Mesodermal cell (in vitro differentiated cells): ENCODE measurements at regions not wholly inside any gene's neighbourhood (a gene's known extent, or its start where the extent isn't known, plus 50 kb on each side); places are given as distances from the start of the nearest gene placed in this dataset.

Experiments
- H3K27ac ChIP-seq: 2 replicates; pipeline ENCODE4 v1.7.0; 2013; ENCODE audit warnings: mild to moderate bottlenecking, low read depth, low read length, moderate library complexity; ENCODE audit not compliant: severe bottlenecking
- H3K36me3 ChIP-seq: 2 replicates; pipeline ENCODE4 v1.7.1; 2013; ENCODE audit warnings: mild to moderate bottlenecking, low read length, moderate library complexity; ENCODE audit not compliant: control insufficient read depth, insufficient read depth
- H3K4me1 ChIP-seq: one replicate; pipeline ENCODE4 v1.7.1; 2013; ENCODE audit warnings: mild to moderate bottlenecking, low read length; ENCODE audit not compliant: insufficient read depth, control insufficient read depth, poor library complexity, severe bottlenecking
- H3K4me3 ChIP-seq: 2 replicates; pipeline ENCODE4 v1.7.0; 2013; ENCODE audit warnings: low read length, control low read depth, mild to moderate bottlenecking; ENCODE audit not compliant: insufficient read depth, poor library complexity, severe bottlenecking; ENCODE audit errors: extremely low read depth
- H3K9me3 ChIP-seq: 2 replicates; pipeline ENCODE4 v1.7.1; 2013; ENCODE audit warnings: mild to moderate bottlenecking, low read length, moderate library complexity; ENCODE audit not compliant: control insufficient read depth
- WGBS, 2 experiments: methylation state at CpG; one replicate each; pipeline ENCODE4 v1.1.5; 2013; ENCODE audit warnings: missing lambda C conversion rate in 2 of 2; ENCODE audit not compliant: insufficient coverage in 2 of 2; 5-methylcytosine and 5-hydroxymethylcytosine counted together

GRCh38 chr15:66941791-66942190 is 123.6 kb upstream of the SMAD3 start:
- peaks cover 8% of the 10 kb centered on the region for H3K9me3 ChIP-seq
- H3K4me3 ChIP-seq: no peak overlapping the region
- H3K27ac ChIP-seq: no peak overlapping the region
- 70 to 100% methylated on average over 2 of the region's 3 CpGs for WGBS, 2 experiments
- H3K4me1 ChIP-seq: peaks cover 6% of the 10 kb centered on the region
- H3K36me3 ChIP-seq: no peaks in the 10 kb centered on the region

GRCh38 chr15:66942649-66943390 is 122.6 kb upstream of the SMAD3 start:
- 93% methylated on average over 4 to 7 of the region's 11 CpGs for WGBS, 2 experiments
- Histone ChIP-seq H3K36me3 (no peaks in the 10 kb centered on the region), H3K9me3 (peaks cover 6% of the 10 kb centered on the region), H3K4me3 (no peak overlapping the region), H3K27ac (no peak overlapping the region), H3K4me1 (peaks cover 6% of the 10 kb centered on the region)

GRCh38 chr15:66943456-66944095 is 121.8 kb upstream of the SMAD3 start:
- peaks cover 13% of the 10 kb centered on the region for H3K4me1 ChIP-seq

GRCh38 chr15:66944121-66944520 is 121.3 kb upstream of the SMAD3 start:
- H3K4me1 ChIP-seq: peaks cover 13% of the 10 kb centered on the region
- H3K4me3 ChIP-seq: no peak overlapping the region
- WGBS, 2 experiments: 98% methylated on average over 8 to 13 of the region's 14 CpGs
- H3K9me3 ChIP-seq: no peaks in the 10 kb centered on the region
- no peaks in the 10 kb centered on the region for H3K36me3 ChIP-seq
- no peak overlapping the region for H3K27ac ChIP-seq

More at GRCh38 chr15:66943456-66944095, 121.8 kb upstream of the SMAD3 start:
- H3K27ac ChIP-seq: no peak overlapping the region
- 82 to 84% methylated on average over 7 to 8 of the region's 10 CpGs for WGBS, 2 experiments
- no peak overlapping the region for H3K4me3 ChIP-seq
- H3K36me3 ChIP-seq: no peaks in the 10 kb centered on the region
- no peaks in the 10 kb centered on the region for H3K9me3 ChIP-seq

- peaks cover 13% of the 10 kb centered on the region for H3K4me1 ChIP-seq
- H3K4me3 ChIP-seq: no peak overlapping the region
- H3K36me3 ChIP-seq: no peaks in the 10 kb centered on the region
- no peaks in the 10 kb centered on the region for H3K9me3 ChIP-seq
- 87 to 93% methylated on average over 3 of the region's 3 CpGs for WGBS, 2 experiments
- no peak overlapping the region for H3K27ac ChIP-seq
Measured at GRCh38 chr15:66945286-66945685, 120.1 kb upstream of the SMAD3 start.

GRCh38 chr15:66945842-66946241 is 119.6 kb upstream of the SMAD3 start:
- WGBS, 2 experiments: 77 to 78% methylated on average over 4 of the region's 4 CpGs
- no peaks in the 10 kb centered on the region for H3K9me3 ChIP-seq
- H3K27ac ChIP-seq: no peak overlapping the region

GRCh38 chr15:66946578-66947164 is 118.7 kb upstream of the SMAD3 start:
- Histone ChIP-seq H3K27ac (no peak overlapping the region), H3K4me1 (peaks cover 13% of the 10 kb centered on the region), H3K9me3 (no peaks in the 10 kb centered on the region), H3K4me3 (no peak overlapping the region), H3K36me3 (no peaks in the 10 kb centered on the region)
- WGBS, 2 experiments: 35 to 58% methylated on average over 3 to 9 of the region's 12 CpGs

More at GRCh38 chr15:66945842-66946241, 119.6 kb upstream of the SMAD3 start:
- Histone ChIP-seq H3K4me3 (no peak overlapping the region), H3K4me1 (peaks cover 13% of the 10 kb centered on the region), H3K36me3 (no peaks in the 10 kb centered on the region)

GRCh38 chr15:66947471-66947870 is 117.9 kb upstream of the SMAD3 start:
- Histone ChIP-seq H3K9me3 (no peaks in the 10 kb centered on the region), H3K27ac (no peak overlapping the region), H3K4me3 (no peak overlapping the region), H3K4me1 (peaks cover 13% of the 10 kb centered on the region), H3K36me3 (no peaks in the 10 kb centered on the region)
- 85 to 92% methylated on average over 10 to 12 of the region's 12 CpGs for WGBS, 2 experiments

- Histone ChIP-seq H3K4me3 (no peak overlapping the region), H3K27ac (no peak overlapping the region), H3K4me1 (peaks cover 9% of the 10 kb centered on the region), H3K36me3 (no peaks in the 10 kb centered on the region), H3K9me3 (no peaks in the 10 kb centered on the region)
- WGBS, 2 experiments: 85 to 93% methylated on average over 2 of the region's 2 CpGs
Measured at GRCh38 chr15:66948294-66948693, 117.1 kb upstream of the SMAD3 start.

- Histone ChIP-seq H3K27ac (no peak overlapping the region), H3K4me3 (no peak overlapping the region), H3K36me3 (no peaks in the 10 kb centered on the region), H3K4me1 (peaks cover 7% of the 10 kb centered on the region), H3K9me3 (no peaks in the 10 kb centered on the region)
Measured at GRCh38 chr15:66950114-66950513, 115.3 kb upstream of the SMAD3 start.
